ENCODE measurements at regions not wholly inside any gene's neighbourhood (a gene's known extent, or its start where the extent isn't known, plus 50 kb on each side); places are given as distances from the start of the nearest gene placed in this dataset.

DNA sequence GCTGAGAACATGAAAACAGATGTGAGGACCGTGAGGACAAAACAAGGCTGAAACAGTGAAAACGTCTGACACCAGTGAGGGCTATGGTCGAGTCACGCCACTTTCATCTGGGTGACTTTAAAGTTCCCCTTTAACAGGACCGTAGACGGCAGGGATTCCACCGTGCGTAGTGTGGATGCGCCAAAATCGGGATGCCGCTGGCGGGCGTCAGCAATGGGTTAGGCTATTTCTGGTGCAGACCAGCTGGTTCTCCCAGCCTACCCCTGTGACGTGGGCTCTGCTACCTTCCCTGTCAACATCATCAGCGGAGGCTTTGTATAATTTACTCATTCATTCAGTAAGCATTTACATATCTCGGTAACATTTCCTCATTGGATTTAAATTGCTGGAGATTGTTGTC lies 246.6 kb upstream of the AJAP1 start:
- TF ChIP-seq, protein P1, sequence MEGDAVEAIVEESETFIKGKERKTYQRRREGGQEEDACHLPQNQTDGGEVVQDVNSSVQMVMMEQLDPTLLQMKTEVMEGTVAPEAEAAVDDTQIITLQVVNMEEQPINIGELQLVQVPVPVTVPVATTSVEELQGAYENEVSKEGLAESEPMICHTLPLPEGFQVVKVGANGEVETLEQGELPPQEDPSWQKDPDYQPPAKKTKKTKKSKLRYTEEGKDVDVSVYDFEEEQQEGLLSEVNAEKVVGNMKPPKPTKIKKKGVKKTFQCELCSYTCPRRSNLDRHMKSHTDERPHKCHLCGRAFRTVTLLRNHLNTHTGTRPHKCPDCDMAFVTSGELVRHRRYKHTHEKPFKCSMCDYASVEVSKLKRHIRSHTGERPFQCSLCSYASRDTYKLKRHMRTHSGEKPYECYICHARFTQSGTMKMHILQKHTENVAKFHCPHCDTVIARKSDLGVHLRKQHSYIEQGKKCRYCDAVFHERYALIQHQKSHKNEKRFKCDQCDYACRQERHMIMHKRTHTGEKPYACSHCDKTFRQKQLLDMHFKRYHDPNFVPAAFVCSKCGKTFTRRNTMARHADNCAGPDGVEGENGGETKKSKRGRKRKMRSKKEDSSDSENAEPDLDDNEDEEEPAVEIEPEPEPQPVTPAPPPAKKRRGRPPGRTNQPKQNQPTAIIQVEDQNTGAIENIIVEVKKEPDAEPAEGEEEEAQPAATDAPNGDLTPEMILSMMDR (IDR thresholded peaks at IDR 0.05; ENCODE audit: borderline replicate concordance, extremely low read depth, low read length, poor library complexity, severe bottlenecking), result no peak
- TF ChIP-seq EZH2 (IDR thresholded peaks at IDR 0.05; ENCODE audit: borderline replicate concordance, low read depth, low read length, severe bottlenecking), result no peak
- Histone ChIP-seq H3K4me1 (ENCODE audit: insufficient read depth, low read length) (no peaks in the 10 kb centered on the region), H3K9ac (ENCODE audit: low read depth, low read length) (no peak overlapping the region), H3K27ac (ENCODE audit: low read length) (no peak overlapping the region), H3K27me3 (ENCODE audit: insufficient read depth, low read length, poor library complexity) (no peaks in the 10 kb centered on the region), H3K36me3 (ENCODE audit: insufficient read depth, low read length) (no peaks in the 10 kb centered on the region), H3K79me2 (ENCODE audit: insufficient read depth, low read length) (no peaks in the 10 kb centered on the region), H3K4me2 (ENCODE audit: insufficient read depth, low read length) (no peak overlapping the region), H3K4me3 (ENCODE audit: low read depth in 1 of 2, low read length in 2 of 2) (no peak overlapping the region), H4K20me1 (ENCODE audit: insufficient read depth, low read length) (no peaks in the 10 kb centered on the region), H2AFZ (ENCODE audit: low read depth, low read length) (no peak overlapping the region), H3K9me3 (ENCODE audit: insufficient read depth, low read length, severe bottlenecking) (no peaks in the 10 kb centered on the region)
- ATAC-seq (ENCODE audit: insufficient read depth, low read depth), result no peak
- no peak for DNase-seq

DNA sequence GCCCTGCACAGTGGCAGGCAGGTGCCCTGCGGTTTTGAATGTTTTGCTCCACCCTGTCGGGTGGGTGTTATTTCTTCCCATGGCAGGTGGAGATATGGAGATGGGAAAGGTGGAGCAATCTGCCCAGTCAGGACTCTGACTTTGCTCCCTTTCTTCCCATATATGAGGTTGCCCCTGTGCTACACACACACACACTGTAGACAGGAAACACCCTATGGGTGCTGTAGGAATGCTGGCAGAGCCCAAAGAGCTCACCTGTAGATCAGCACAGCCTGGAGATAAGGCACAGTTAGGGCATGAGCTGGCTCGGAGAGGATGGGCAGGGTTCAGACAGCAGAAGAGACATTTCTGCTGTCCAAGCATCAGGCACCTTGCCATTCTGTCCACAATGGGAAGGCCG lies 246.0 kb upstream of the AJAP1 start:
- Histone ChIP-seq H3K4me2 (ENCODE audit: insufficient read depth, low read length) (no peak overlapping the region), H3K27me3 (ENCODE audit: insufficient read depth, low read length, poor library complexity) (no peaks in the 10 kb centered on the region)
- no peak for TF ChIP-seq EZH2 (IDR thresholded peaks at IDR 0.05; ENCODE audit: borderline replicate concordance, low read depth, low read length, severe bottlenecking)
- TF ChIP-seq, protein P1 (IDR thresholded peaks at IDR 0.05; ENCODE audit: borderline replicate concordance, extremely low read depth, low read length, poor library complexity, severe bottlenecking), result no peak

DNA sequence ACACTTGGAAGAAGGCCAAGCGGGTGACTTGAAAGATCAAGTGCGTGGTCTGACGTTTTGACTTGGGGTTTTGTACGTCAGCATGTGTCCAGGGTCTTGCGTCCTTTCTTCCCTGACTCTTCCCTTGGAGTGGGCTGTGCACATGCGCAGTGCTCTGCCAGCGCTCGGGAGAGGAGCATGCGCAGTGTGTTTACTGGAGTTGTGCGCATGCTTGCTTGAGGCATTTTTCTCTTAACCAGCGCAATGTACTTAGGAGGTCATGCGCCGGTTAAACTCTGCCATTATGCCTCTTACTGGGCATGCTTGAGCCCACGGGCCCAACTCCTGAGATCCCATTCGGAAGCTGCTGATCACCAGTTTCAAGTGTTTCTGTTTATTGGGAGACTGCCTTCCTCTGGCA lies 242.5 kb upstream of the AJAP1 start:
- H3K36me3 ChIP-seq (ENCODE audit: insufficient read depth, low read length), result no peaks in the 10 kb centered on the region
- ATAC-seq (ENCODE audit: insufficient read depth, low read depth) (no peak), DNase-seq (no peak)
- H3K4me2 ChIP-seq (ENCODE audit: insufficient read depth, low read length), result no peak overlapping the region
- H2AFZ ChIP-seq (ENCODE audit: low read depth, low read length), result no peak overlapping the region
- no peak overlapping the region for H3K4me3 ChIP-seq (ENCODE audit: low read depth in 1 of 2, low read length in 2 of 2)
- no peaks in the 10 kb centered on the region for H3K4me1 ChIP-seq (ENCODE audit: insufficient read depth, low read length)
- no peak overlapping the region for H3K27ac ChIP-seq (ENCODE audit: low read length)
- no peak for TF ChIP-seq EZH2 (IDR thresholded peaks at IDR 0.05; ENCODE audit: borderline replicate concordance, low read depth, low read length, severe bottlenecking)
- TF ChIP-seq, protein P1 (IDR thresholded peaks at IDR 0.05; ENCODE audit: borderline replicate concordance, extremely low read depth, low read length, poor library complexity, severe bottlenecking), result no peak
- no peak overlapping the region for H3K9ac ChIP-seq (ENCODE audit: low read depth, low read length)
- no peaks in the 10 kb centered on the region for H3K79me2 ChIP-seq (ENCODE audit: insufficient read depth, low read length)
- H3K9me3 ChIP-seq (ENCODE audit: insufficient read depth, low read length, severe bottlenecking), result peaks cover 10% of the 10 kb centered on the region
- no peaks in the 10 kb centered on the region for H3K27me3 ChIP-seq (ENCODE audit: insufficient read depth, low read length, poor library complexity)
- no peaks in the 10 kb centered on the region for H4K20me1 ChIP-seq (ENCODE audit: insufficient read depth, low read length)

More for the DNA sequence above, 246.0 kb upstream of the AJAP1 start:
- Histone ChIP-seq H3K4me3 (ENCODE audit: low read depth in 1 of 2, low read length in 2 of 2) (no peak overlapping the region), H4K20me1 (ENCODE audit: insufficient read depth, low read length) (no peaks in the 10 kb centered on the region), H3K9me3 (ENCODE audit: insufficient read depth, low read length, severe bottlenecking) (no peaks in the 10 kb centered on the region), H2AFZ (ENCODE audit: low read depth, low read length) (no peak overlapping the region), H3K4me1 (ENCODE audit: insufficient read depth, low read length) (no peaks in the 10 kb centered on the region), H3K79me2 (ENCODE audit: insufficient read depth, low read length) (no peaks in the 10 kb centered on the region), H3K27ac (ENCODE audit: low read length) (no peak overlapping the region), H3K36me3 (ENCODE audit: insufficient read depth, low read length) (no peaks in the 10 kb centered on the region), H3K9ac (ENCODE audit: low read depth, low read length) (no peak overlapping the region)
- ATAC-seq (ENCODE audit: insufficient read depth, low read depth), result no peak
- no peak for DNase-seq

DNA sequence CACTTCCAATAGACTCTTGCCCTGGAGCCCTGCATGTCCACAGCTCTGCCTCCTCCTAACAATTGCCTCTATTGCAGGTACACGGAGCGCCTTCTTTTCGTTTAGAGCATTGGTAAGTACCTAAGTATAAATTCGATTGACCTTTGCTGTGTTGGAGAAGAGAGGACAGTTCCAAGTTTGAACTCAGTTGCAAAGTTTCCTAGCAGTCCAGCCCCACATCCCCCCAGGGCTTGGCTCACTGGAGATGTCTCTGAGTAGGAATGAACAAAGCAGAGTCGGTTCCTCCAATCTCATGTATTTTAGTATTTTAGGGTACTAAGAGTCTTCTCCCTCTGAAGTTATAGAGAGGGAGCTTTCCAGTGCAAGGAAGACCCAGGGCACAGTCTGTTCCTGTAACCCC lies 238.9 kb upstream of the AJAP1 start:
- H3K4me3 ChIP-seq (ENCODE audit: low read depth in 1 of 2, low read length in 2 of 2), result no peak overlapping the region
- no peak overlapping the region for H3K9ac ChIP-seq (ENCODE audit: low read depth, low read length)
- TF ChIP-seq, protein P1 (IDR thresholded peaks at IDR 0.05; ENCODE audit: borderline replicate concordance, extremely low read depth, low read length, poor library complexity, severe bottlenecking), result no peak
- TF ChIP-seq EZH2 (IDR thresholded peaks at IDR 0.05; ENCODE audit: borderline replicate concordance, low read depth, low read length, severe bottlenecking), result no peak
- peaks cover 22% of the 10 kb centered on the region for H3K9me3 ChIP-seq (ENCODE audit: insufficient read depth, low read length, severe bottlenecking)
- no peaks in the 10 kb centered on the region for H3K27me3 ChIP-seq (ENCODE audit: insufficient read depth, low read length, poor library complexity)
- no peak overlapping the region for H3K27ac ChIP-seq (ENCODE audit: low read length)
- no peaks in the 10 kb centered on the region for H3K36me3 ChIP-seq (ENCODE audit: insufficient read depth, low read length)
- ATAC-seq (ENCODE audit: insufficient read depth, low read depth) (no peak), DNase-seq (no peak)
- H4K20me1 ChIP-seq (ENCODE audit: insufficient read depth, low read length), result no peaks in the 10 kb centered on the region
- no peaks in the 10 kb centered on the region for H3K79me2 ChIP-seq (ENCODE audit: insufficient read depth, low read length)
- no peak overlapping the region for H3K4me2 ChIP-seq (ENCODE audit: insufficient read depth, low read length)
- no peak overlapping the region for H2AFZ ChIP-seq (ENCODE audit: low read depth, low read length)
- H3K4me1 ChIP-seq (ENCODE audit: insufficient read depth, low read length), result no peaks in the 10 kb centered on the region

All from DND-41 (cell line).